Lung (tissue), 11 donors: ENCODE measurements at regions not wholly inside any gene's neighbourhood (a gene's known extent, or its start where the extent isn't known, plus 50 kb on each side); places are given as distances from the start of the nearest gene placed in this dataset.
A peak's percentile ranks its signal among the peaks of the same experiment; 100 is the strongest.

Experiments used
- ATAC-seq: fragments of 200-7000 bp; cut with Tn5 transposase; one replicate; pipeline ENCODE4 v1.9.1; 2020; ENCODE audit warnings: moderate number of reproducible peaks; ENCODE audit not compliant: insufficient read depth, low FRiP score
- DNase-seq, 3 donors: peaks; one replicate each; pipeline ENCODE4 v3.0.0-alpha.2; 2013 to 2017
- H3K27ac ChIP-seq, 2 donors: one replicate each; pipeline ENCODE4 v1.5.1; 2013; ENCODE audit warnings: mild to moderate bottlenecking in 2 of 2, moderate library complexity in 2 of 2, control low read depth in 1 of 2, inconsistent platforms in 1 of 2, low read depth in 1 of 2, low read length in 1 of 2
- H3K27me3 ChIP-seq, 3 donors: one replicate each; pipeline ENCODE4 v1.5.1; 2013; ENCODE audit warnings: low read length in 2 of 3; ENCODE audit not compliant: control insufficient read depth in 3 of 3, insufficient read depth in 3 of 3
- H3K36me3 ChIP-seq, 4 donors: one replicate each; pipeline ENCODE4 v1.5.1; 2013; ENCODE audit warnings: low read length in 4 of 4, mild to moderate bottlenecking in 1 of 4, moderate library complexity in 1 of 4; ENCODE audit not compliant: control insufficient read depth in 4 of 4, insufficient read depth in 4 of 4
- H3K4me1 ChIP-seq, 5 donors: one replicate each; pipeline ENCODE4 v1.5.1; 2013; ENCODE audit warnings: low read length in 5 of 5, mild to moderate bottlenecking in 2 of 5, moderate library complexity in 1 of 5; ENCODE audit not compliant: control insufficient read depth in 5 of 5, insufficient read depth in 5 of 5
- H3K4me3 ChIP-seq: one replicate; pipeline ENCODE4 v1.5.1; 2013; ENCODE audit warnings: mild to moderate bottlenecking, control low read depth, moderate library complexity
- H3K9ac ChIP-seq, 2 donors: one replicate each; pipeline ENCODE4 v1.5.1; 2013; ENCODE audit warnings: low read length in 2 of 2, control low read depth in 1 of 2; ENCODE audit not compliant: insufficient read depth in 1 of 2
- H3K9me3 ChIP-seq, 4 donors: one replicate each; pipeline ENCODE4 v1.5.1; 2013; ENCODE audit warnings: low read length in 3 of 4, mild to moderate bottlenecking in 1 of 4, moderate library complexity in 1 of 4; ENCODE audit not compliant: control insufficient read depth in 4 of 4, insufficient read depth in 3 of 4
- WGBS, 2 donors: extraction: QIAGEN DNeasy Blood & Tissue Kit; methylation state at CpG; one replicate each; pipeline ENCODE4 v1.1.7; 2013; 5-methylcytosine and 5-hydroxymethylcytosine counted together
- TF ChIP-seq, protein P1 (sequence below): IDR thresholded peaks from 2 replicates; pipeline ENCODE4 v1.5.1; 2012; ENCODE audit warnings: mild to moderate bottlenecking; ENCODE audit errors: control extremely low read depth, extremely low read depth
- donor health status: control.
- donor health status: control.
- donor health status: Bipolar disorder and iron deficiency.
- donor health status: healthy.
- donor health status: DM: yes; HTN: yes; CAD: no.

DNA sequence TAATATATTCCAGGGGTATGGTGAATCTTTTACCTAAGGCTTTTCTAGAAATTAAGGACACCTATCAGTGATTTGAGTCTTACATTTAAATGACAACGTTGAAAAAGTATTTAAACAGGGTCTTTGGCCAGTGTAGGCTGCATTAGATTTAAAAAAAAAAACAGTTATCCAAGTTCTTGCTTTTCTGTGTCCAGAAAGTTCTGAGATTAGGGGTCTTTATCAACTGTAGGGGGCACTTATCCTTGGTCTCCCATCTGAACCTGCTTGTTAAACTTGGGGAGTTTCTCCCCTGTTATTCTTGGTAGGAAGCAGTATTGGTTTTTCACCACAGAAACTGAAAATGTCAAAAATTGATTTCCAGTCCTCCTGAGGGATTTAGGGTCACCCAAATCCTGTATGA, 155.9 kb upstream of the ZNF217 start:
- Histone ChIP-seq H3K27me3 (no peaks in the 10 kb centered on the region), H3K9me3 (no peaks in the 10 kb centered on the region), H3K36me3 (no peaks in the 10 kb centered on the region), H3K27ac (no peak overlapping the region), H3K4me3 (no peak overlapping the region), H3K4me1 (peaks cover 0 to 24% (median 10%) of the 10 kb centered on the region in 5 donors), H3K9ac (no peak overlapping the region)
- no peak for ATAC-seq
- WGBS, 2 donors: 56 to 76% methylated on average over 1 of the region's 1 CpG
- TF ChIP-seq, protein P1, sequence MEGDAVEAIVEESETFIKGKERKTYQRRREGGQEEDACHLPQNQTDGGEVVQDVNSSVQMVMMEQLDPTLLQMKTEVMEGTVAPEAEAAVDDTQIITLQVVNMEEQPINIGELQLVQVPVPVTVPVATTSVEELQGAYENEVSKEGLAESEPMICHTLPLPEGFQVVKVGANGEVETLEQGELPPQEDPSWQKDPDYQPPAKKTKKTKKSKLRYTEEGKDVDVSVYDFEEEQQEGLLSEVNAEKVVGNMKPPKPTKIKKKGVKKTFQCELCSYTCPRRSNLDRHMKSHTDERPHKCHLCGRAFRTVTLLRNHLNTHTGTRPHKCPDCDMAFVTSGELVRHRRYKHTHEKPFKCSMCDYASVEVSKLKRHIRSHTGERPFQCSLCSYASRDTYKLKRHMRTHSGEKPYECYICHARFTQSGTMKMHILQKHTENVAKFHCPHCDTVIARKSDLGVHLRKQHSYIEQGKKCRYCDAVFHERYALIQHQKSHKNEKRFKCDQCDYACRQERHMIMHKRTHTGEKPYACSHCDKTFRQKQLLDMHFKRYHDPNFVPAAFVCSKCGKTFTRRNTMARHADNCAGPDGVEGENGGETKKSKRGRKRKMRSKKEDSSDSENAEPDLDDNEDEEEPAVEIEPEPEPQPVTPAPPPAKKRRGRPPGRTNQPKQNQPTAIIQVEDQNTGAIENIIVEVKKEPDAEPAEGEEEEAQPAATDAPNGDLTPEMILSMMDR: no peak
- DNase-seq: no peak

- H3K36me3 ChIP-seq: no peaks in the 10 kb centered on the region
- H3K27me3 ChIP-seq: no peaks in the 10 kb centered on the region
- TF ChIP-seq, protein P1: no peak
- no peaks in the 10 kb centered on the region for H3K9me3 ChIP-seq
- H3K4me1 ChIP-seq: peaks cover 0 to 24% (median 10%) of the 10 kb centered on the region in 5 donors
- 70 to 80% methylated on average over 6 of the region's 6 CpGs for WGBS, 2 donors
- no peak overlapping the region for H3K9ac ChIP-seq
- no peak overlapping the region for H3K4me3 ChIP-seq
- no peak for ATAC-seq
- no peak overlapping the region for H3K27ac ChIP-seq
- peak in 1 of 3 donors; percentile 35 for DNase-seq
Measured at GRCh38 chr20:53748821-53749421, 155.3 kb upstream of the ZNF217 start.

DNA sequence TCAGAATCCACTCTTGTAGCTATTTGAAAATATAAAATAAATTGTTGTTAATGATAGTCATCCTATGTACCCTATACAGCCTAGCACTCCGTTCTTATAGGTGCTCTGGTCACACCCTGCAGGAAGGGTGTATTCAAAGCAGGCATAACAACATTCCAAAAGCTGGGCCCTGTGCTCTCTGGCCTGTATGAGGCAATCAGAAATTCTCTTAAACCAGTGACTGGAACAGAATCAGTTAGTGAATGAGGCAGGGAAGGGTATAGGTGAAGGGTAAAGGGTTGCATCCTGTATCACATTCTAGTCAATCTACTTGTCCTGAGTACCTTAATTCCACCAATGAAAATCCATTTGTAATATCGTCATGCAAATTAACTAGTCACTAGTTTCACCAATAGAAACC, 154.5 kb upstream of the ZNF217 start:
- ATAC-seq (no peak), DNase-seq (no peak)
- Histone ChIP-seq H3K9me3 (no peaks in the 10 kb centered on the region), H3K4me1 (peaks cover 0 to 24% (median 10%) of the 10 kb centered on the region in 5 donors), H3K27me3 (no peaks in the 10 kb centered on the region), H3K36me3 (no peaks in the 10 kb centered on the region), H3K9ac (no peak overlapping the region), H3K4me3 (no peak overlapping the region), H3K27ac (no peak overlapping the region)
- TF ChIP-seq, protein P1: no peak
- 87 to 88% methylated on average over 2 of the region's 2 CpGs for WGBS, 2 donors
